GM12878 (cell line): ENCODE measurements at regions not wholly inside any gene's neighbourhood (a gene's known extent, or its start where the extent isn't known, plus 50 kb on each side); places are given as distances from the start of the nearest gene placed in this dataset.

ENCODE experiments used
- ATAC-seq: fragments of 200-7000 bp; cut with Tn5 transposase; 3 replicates; pipeline ENCODE4 v1.9.1; 2020; ENCODE audit warnings: mild to moderate bottlenecking, moderate library complexity
- BruUV-seq: library from RNA; stranded (reverse); fragments of 400-500 nt; replicated peaks from 2 replicates; lab custom pipeline; 2021; lab: Mats Ljungman, UMichigan
- CTCF ChIA-PET: fragments of 300-600 bp; sonication (Branson Sonifier 250); formaldehyde crosslinking; extraction: SDS; loops from one replicate; lab custom pipeline; 2021; ENCODE audit warnings: inconsistent platforms; lab: Yijun Ruan, JAX
- POLR2A ChIA-PET: fragments of 350-600 bp; formaldehyde crosslinking; extraction: SDS; loops from one replicate; lab custom pipeline; 2021; ENCODE audit warnings: inconsistent platforms; lab: Charles Lee
- RAD21 ChIA-PET: fragments of 300-600 bp; sonication (Branson Sonifier 250); formaldehyde crosslinking; loops from one replicate; lab custom pipeline; 2023; ENCODE audit warnings: antibody characterized with exemption; ENCODE audit not compliant: unreplicated experiment; lab: Charles Lee
- SMC1A ChIA-PET: fragments of 300-600 bp; sonication (Branson Sonifier 250); formaldehyde crosslinking; loops from one replicate; lab custom pipeline; 2023; ENCODE audit not compliant: unreplicated experiment, uncharacterized antibody; lab: Charles Lee
- DNase-seq: peaks from one replicate; pipeline ENCODE4 v3.0.0-alpha.2; 2011; ENCODE audit warnings: low read depth, low spot score
- FAIRE-seq: peaks from 3 replicates; lab custom pipeline; 2011; peaks lifted over from hg19 to GRCh38; lab: Jason Lieb, UNC
- H2AFZ ChIP-seq: 2 replicates; pipeline ENCODE4 v1.6.0; 2011; ENCODE audit warnings: low read depth, low read length, control low read depth; ENCODE audit not compliant: control insufficient read depth
- H3K27ac ChIP-seq: 2 replicates; pipeline ENCODE4 v1.5.1; 2011; ENCODE audit warnings: control low read depth; ENCODE audit not compliant: control insufficient read depth, insufficient read depth
- H3K27me3 ChIP-seq, 2 experiments: replicated peaks in 1 of 2; 2 replicates each; pipeline versions ENCODE4 v1.6.0 to v1.6.1; 2011; ENCODE audit warnings: low read length in 1 of 2; ENCODE audit not compliant: control insufficient read depth in 2 of 2, insufficient read depth in 2 of 2
- H3K36me3 ChIP-seq, 2 experiments: 2 replicates each; pipeline ENCODE4 v1.5.1; 2011; ENCODE audit warnings: low read length in 1 of 2; ENCODE audit not compliant: control insufficient read depth in 2 of 2, insufficient read depth in 2 of 2
- H3K4me1 ChIP-seq: 2 replicates; pipeline ENCODE4 v1.6.1; 2011; ENCODE audit warnings: mild to moderate bottlenecking, low read length, moderate library complexity, mixed read lengths; ENCODE audit not compliant: control insufficient read depth, insufficient read depth
- H3K4me2 ChIP-seq: 2 replicates; pipeline ENCODE4 v1.6.0; 2011; ENCODE audit warnings: control low read depth; ENCODE audit not compliant: control insufficient read depth, insufficient read depth
- H3K4me3 ChIP-seq: fragments of 200-600 bp; sonication (generic); 2 replicates; pipeline ENCODE4 v1.5.1; 2016
- H3K79me2 ChIP-seq: 2 replicates; pipeline ENCODE4 v1.6.0; 2011; ENCODE audit warnings: low read length; ENCODE audit not compliant: control insufficient read depth, insufficient read depth
- H3K9ac ChIP-seq: 2 replicates; pipeline ENCODE4 v1.8.0; 2011; ENCODE audit warnings: low read length, control low read depth, mixed read lengths; ENCODE audit not compliant: control insufficient read depth, insufficient read depth
- H3K9me3 ChIP-seq: replicated peaks from 3 replicates; pipeline ENCODE4 v1.5.1; 2011; ENCODE audit warnings: mild to moderate bottlenecking, low read length; ENCODE audit not compliant: control insufficient read depth, insufficient read depth
- H4K20me1 ChIP-seq: 2 replicates; pipeline ENCODE4 v1.6.0; 2011; ENCODE audit not compliant: control insufficient read depth, insufficient read depth
- BCLAF1 ChIP-seq: fragments of 450-650 bp; IDR thresholded peaks from 2 replicates; pipeline ENCODE4 v1.6.1; 2017; ENCODE audit warnings: antibody characterized with exemption, mild to moderate bottlenecking, moderate library complexity
- BHLHE40 ChIP-seq, 2 experiments: fragments of 450-650 bp in 1 of 2; IDR thresholded peaks; 2 replicates each; pipeline ENCODE4 v1.6.1; 2011 to 2017; ENCODE audit warnings: low read depth in 2 of 2, borderline replicate concordance in 1 of 2, improper control_type of control experiment in 1 of 2, low read length in 1 of 2, mild to moderate bottlenecking in 1 of 2
- CHD2 ChIP-seq: IDR thresholded peaks from 2 replicates; pipeline ENCODE4 v1.6.1; 2011; ENCODE audit warnings: low read depth, low read length, improper control_type of control experiment, borderline replicate concordance
- E4F1 ChIP-seq: fragments of 450-650 bp; IDR thresholded peaks from 2 replicates; pipeline ENCODE4 v1.6.1; 2018; ENCODE audit warnings: borderline replicate concordance, mild to moderate bottlenecking; ENCODE audit not compliant: partially characterized antibody
- FOS ChIP-seq: IDR thresholded peaks from 3 replicates; pipeline ENCODE4 v1.6.1; 2011; ENCODE audit warnings: borderline replicate concordance; ENCODE audit not compliant: insufficient read length; ENCODE audit errors: extremely low read depth
- FOXM1 ChIP-seq: IDR thresholded peaks from 2 replicates; pipeline ENCODE4 v1.6.1; 2012; ENCODE audit warnings: low read depth, mild to moderate bottlenecking, inconsistent platforms, low read length, moderate library complexity
- NFYA ChIP-seq: IDR thresholded peaks from 2 replicates; pipeline ENCODE4 v1.6.1; 2011; ENCODE audit warnings: low read depth, mild to moderate bottlenecking, low read length, improper control_type of control experiment, borderline replicate concordance
- RELB ChIP-seq: fragments of 450-650 bp; IDR thresholded peaks from 2 replicates; pipeline ENCODE4 v1.6.1; 2017; ENCODE audit warnings: low read depth, mild to moderate bottlenecking, moderate library complexity
- SMAD1 ChIP-seq: fragments of 450-650 bp; IDR thresholded peaks from 2 replicates; pipeline ENCODE4 v1.6.1; 2018; ENCODE audit warnings: mild to moderate bottlenecking, low read depth; ENCODE audit not compliant: partially characterized antibody
- SPI1 ChIP-seq: IDR thresholded peaks from 2 replicates; pipeline ENCODE4 v1.6.1; 2011; ENCODE audit warnings: low read depth, mild to moderate bottlenecking, low read length, moderate library complexity, borderline replicate concordance; ENCODE audit not compliant: insufficient read depth
- WGBS: methylation state at CpG from one replicate; pipeline ENCODE4 v1.1.6; 2016; ENCODE audit warnings: low lambda C conversion rate; ENCODE audit not compliant: insufficient replicate concordance, insufficient coverage; ENCODE audit errors: missing lambda C conversion rate; 5-methylcytosine and 5-hydroxymethylcytosine counted together
- in situ Hi-C: fragments of 300-500 bp; cut with MboI; formaldehyde crosslinking; loops from 9 replicates; pipeline ENCODE4 v1.14.3; 2018; ENCODE audit warnings: mixed read lengths
- intact Hi-C: fragments of 100-400 bp; cut with micrococcal nuclease; formaldehyde crosslinking; loops from one replicate; pipeline ENCODE4 v1.14.2; 2022; ENCODE audit not compliant: unreplicated experiment

GRCh38 chr22:47476231-47476630 lies 713.8 kb downstream of the TBC1D22A start:
- no peak overlapping the region for H3K9ac ChIP-seq
- no peaks in the 10 kb centered on the region for H3K4me1 ChIP-seq
- H3K27me3 ChIP-seq = no peaks in the 10 kb centered on the region
- H4K20me1 ChIP-seq = no peaks in the 10 kb centered on the region
- CTCF ChIA-PET = no interaction called here
- 54% methylated on average over 3 of the region's 3 CpGs for WGBS
- TF ChIP-seq CHD2 = no peak
- TF ChIP-seq FOXM1 = no peak
- TF ChIP-seq BCLAF1 = no peak
- no peak for TF ChIP-seq NFYA
- TF ChIP-seq SMAD1 = no peak
- no peak for TF ChIP-seq BHLHE40 (IDR thresholded peaks at IDR 0.05; ENCODE audit: borderline replicate concordance in 1 of 2, low read depth in 2 of 2, low read length in 1 of 2)
- TF ChIP-seq SPI1 = no peak
- TF ChIP-seq RELB = no peak
- no peak for TF ChIP-seq E4F1
- no peak for TF ChIP-seq FOS
- TF ChIP-seq, all 136 proteins: peak for 0
- FAIRE-seq (no peak), DNase-seq (no peak), ATAC-seq (no peak)
- intact Hi-C loops (no loop called here), in situ Hi-C loops (no loop called here)
- SMC1A ChIA-PET = no interaction called here
- Histone ChIP-seq H2AFZ (no peak overlapping the region), H3K9me3 (no peaks in the 10 kb centered on the region), H3K27ac (no peak overlapping the region), H3K4me2 (no peak overlapping the region), H3K79me2 (no peaks in the 10 kb centered on the region), H3K36me3 (no peaks in the 10 kb centered on the region), H3K4me3 (no peak overlapping the region)
- POLR2A ChIA-PET = no interaction called here
- RAD21 ChIA-PET = no interaction called here
- BruUV-seq = no TSS peak
